Ectodermal cell (in vitro differentiated cells): ENCODE measurements at regions not wholly inside any gene's neighbourhood (a gene's known extent, or its start where the extent isn't known, plus 50 kb on each side); places are given as distances from the start of the nearest gene placed in this dataset.

ENCODE experiments used
- H3K27ac ChIP-seq: 2 replicates; pipeline ENCODE4 v1.7.0; 2013; ENCODE audit warnings: mild to moderate bottlenecking, low read depth, low read length; ENCODE audit not compliant: insufficient read depth, poor library complexity, severe bottlenecking
- H3K27me3 ChIP-seq: 2 replicates; pipeline ENCODE4 v1.7.0; 2013; ENCODE audit warnings: mild to moderate bottlenecking, low read length; ENCODE audit not compliant: insufficient read depth, control insufficient read depth, poor library complexity, severe bottlenecking
- H3K36me3 ChIP-seq: one replicate; pipeline ENCODE4 v1.7.0; 2013; ENCODE audit warnings: low read length; ENCODE audit not compliant: control insufficient read depth, insufficient read depth
- H3K4me1 ChIP-seq: one replicate; pipeline ENCODE4 v1.7.0; 2013; ENCODE audit warnings: low read length; ENCODE audit not compliant: control insufficient read depth, insufficient read depth
- H3K4me3 ChIP-seq: 2 replicates; pipeline ENCODE4 v1.7.0; 2013; ENCODE audit warnings: low read depth, low read length, control low read depth; ENCODE audit not compliant: insufficient read depth
- H3K9me3 ChIP-seq: 2 replicates; pipeline ENCODE4 v1.7.0; 2013; ENCODE audit warnings: mild to moderate bottlenecking, low read length, moderate library complexity; ENCODE audit not compliant: control insufficient read depth
- WGBS, 2 experiments: methylation state at CpG; one replicate each; pipeline ENCODE4 v1.1.7; 2013; ENCODE audit warnings: missing lambda C conversion rate in 2 of 2; 5-methylcytosine and 5-hydroxymethylcytosine counted together

DNA sequence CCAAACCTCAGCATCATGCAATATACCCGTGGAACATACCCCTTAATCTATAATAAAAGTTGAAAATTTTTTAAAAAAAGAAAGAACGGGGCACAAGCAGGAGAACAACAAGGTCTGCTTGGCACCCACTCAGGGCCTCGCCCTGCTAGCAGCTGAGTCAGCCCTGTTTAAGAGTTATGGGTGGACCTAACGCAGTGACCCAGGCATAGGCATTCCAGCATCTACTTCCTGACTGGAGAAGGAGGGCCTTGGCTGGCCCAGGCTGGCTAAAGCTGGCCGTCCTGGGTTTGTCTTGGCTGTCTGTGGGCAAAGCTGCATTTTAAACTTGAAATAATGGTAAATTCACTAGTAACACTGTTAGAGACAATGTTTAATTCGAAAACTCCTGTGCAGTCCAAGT lies 236.7 kb upstream of the PGRMC2 start:
- 94 to 96% methylated on average over 4 to 6 of the region's 6 CpGs for WGBS, 2 experiments
- H3K9me3 ChIP-seq, result no peaks in the 10 kb centered on the region
- no peaks in the 10 kb centered on the region for H3K36me3 ChIP-seq
- no peaks in the 10 kb centered on the region for H3K27me3 ChIP-seq
- H3K27ac ChIP-seq, result no peak overlapping the region
- no peak overlapping the region for H3K4me3 ChIP-seq
- H3K4me1 ChIP-seq, result peaks cover 5% of the 10 kb centered on the region

DNA sequence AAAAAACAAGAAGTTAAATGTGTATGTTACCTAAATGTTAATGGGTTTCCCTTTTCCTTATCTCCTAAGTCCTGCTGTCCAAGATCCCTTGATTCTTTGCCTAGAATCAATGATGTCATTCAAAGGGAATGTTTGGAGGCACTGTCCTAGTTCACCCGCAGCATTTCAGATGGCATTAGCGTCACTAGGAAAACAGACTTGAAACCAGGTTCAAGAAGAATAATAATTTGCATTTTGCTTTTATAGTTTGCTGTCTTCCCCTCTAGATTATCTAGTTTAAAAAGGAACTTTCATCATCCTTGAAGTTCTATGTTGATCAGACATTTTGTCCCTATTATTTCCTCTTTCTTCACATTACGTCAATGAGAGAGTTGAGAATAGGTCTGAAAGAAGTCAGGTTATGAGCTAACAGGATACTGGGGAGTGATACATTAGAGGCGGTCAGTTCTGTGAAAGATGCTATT lies 234.1 kb upstream of the PGRMC2 start:
- no peak overlapping the region for H3K4me3 ChIP-seq
- H3K36me3 ChIP-seq, result no peaks in the 10 kb centered on the region
- no peaks in the 10 kb centered on the region for H3K9me3 ChIP-seq
- peaks cover 9% of the 10 kb centered on the region for H3K4me1 ChIP-seq
- H3K27me3 ChIP-seq, result no peaks in the 10 kb centered on the region
- no peak overlapping the region for H3K27ac ChIP-seq
- WGBS, 2 experiments, result 77 to 81% methylated on average over 3 to 4 of the region's 4 CpGs

DNA sequence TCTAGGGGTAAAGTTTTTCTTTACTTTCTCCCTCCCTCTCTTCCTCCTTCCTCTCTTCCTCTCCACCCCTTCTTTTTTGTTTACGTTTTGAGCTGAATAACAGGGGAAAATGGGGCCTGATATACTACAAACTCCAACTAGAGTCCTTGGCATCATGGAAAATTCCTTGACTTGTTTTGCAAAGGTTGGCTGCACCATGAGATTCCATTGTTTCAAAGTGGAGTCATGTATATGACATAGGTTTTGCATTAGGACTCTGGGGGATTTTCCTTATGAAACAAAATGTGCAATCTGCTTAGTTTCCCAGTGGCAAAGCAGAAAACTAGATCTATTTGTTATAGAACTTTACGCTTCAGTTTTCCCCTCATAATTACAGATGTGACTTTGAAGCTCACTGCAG lies 233.5 kb upstream of the PGRMC2 start:
- 80 to 92% methylated on average over 2 of the region's 2 CpGs for WGBS, 2 experiments
- Histone ChIP-seq H3K27ac (no peak overlapping the region), H3K27me3 (no peaks in the 10 kb centered on the region), H3K4me1 (peaks cover 9% of the 10 kb centered on the region), H3K4me3 (no peak overlapping the region), H3K9me3 (no peaks in the 10 kb centered on the region), H3K36me3 (no peaks in the 10 kb centered on the region)

DNA sequence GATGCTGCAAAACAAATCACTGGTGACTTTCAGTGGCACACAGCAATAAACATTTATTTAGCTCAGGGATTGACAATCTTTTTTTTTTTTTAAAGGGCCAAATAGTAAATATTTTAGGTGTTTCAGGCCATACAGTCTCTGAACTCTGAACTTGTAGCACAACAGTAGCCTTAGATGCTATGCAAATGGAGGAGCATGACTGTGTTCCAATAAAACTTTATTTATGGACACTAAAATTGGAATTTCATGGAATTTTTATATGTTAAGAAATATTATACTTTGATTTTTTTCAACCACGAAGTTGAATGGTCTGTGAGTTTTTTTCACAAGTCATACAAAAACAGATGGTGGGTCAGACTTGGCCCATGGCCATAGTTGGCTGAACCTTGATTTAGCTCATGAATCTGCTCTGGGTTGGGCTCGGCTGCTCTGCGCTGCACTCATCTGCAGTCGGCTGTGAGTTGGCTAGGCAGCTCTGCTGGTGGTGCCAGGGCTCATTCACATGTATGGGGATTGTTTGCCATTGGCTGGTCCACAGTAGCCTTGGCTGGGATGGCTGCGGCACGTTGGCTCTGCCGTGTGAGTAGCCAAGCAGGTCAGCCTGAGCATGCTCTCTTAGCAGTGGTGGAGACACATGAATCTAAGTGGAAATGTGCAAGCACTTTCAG lies 231.7 kb upstream of the PGRMC2 start:
- WGBS, 2 experiments, result 93% methylated on average over 7 of the region's 7 CpGs
- Histone ChIP-seq H3K4me1 (peaks cover 9% of the 10 kb centered on the region), H3K4me3 (no peak overlapping the region), H3K36me3 (no peaks in the 10 kb centered on the region), H3K9me3 (no peaks in the 10 kb centered on the region), H3K27ac (no peak overlapping the region), H3K27me3 (no peaks in the 10 kb centered on the region)

DNA sequence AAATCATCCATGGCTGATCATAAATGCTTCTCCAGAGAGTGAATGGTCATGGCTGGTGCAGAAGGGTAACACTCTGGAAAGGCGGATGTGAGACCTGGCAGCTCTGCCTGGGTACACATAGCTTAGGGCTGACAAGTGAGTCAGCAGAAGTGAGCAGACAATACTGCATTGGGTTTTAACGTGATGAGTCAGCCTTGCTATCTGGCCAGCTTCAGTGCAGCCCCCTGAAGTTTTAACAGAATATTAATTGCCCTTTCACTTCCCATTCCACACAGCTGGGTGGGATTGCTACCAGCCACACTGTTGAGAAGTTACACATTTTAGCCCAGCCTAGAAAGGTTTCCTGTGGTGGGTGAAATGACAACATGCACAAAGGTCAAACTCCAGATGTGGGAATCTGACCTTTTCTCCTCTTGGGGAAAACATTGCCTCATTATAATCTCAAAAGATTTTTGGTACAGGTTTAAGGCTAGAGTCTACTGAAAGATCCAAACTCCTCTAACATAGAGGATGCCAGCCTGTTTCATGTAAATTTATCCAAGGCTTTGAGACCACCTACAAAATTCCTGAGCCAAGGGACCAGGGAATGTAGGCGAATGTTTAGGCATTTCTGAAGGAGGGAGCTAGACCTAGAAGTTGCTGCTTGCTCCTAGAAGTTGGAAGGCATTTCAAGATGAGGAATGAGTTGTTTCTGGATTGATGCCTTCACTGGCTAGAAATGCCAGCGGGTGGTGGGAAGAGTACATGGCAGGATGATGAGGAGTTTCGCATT lies 230.3 kb upstream of the PGRMC2 start:
- Histone ChIP-seq H3K36me3 (no peaks in the 10 kb centered on the region), H3K4me3 (no peak overlapping the region), H3K4me1 (peaks cover 9% of the 10 kb centered on the region), H3K9me3 (no peaks in the 10 kb centered on the region), H3K27me3 (no peaks in the 10 kb centered on the region), H3K27ac (peak overlapping the region; percentile 38)
- WGBS, 2 experiments, result 51 to 79% methylated on average over 3 to 4 of the region's 5 CpGs

DNA sequence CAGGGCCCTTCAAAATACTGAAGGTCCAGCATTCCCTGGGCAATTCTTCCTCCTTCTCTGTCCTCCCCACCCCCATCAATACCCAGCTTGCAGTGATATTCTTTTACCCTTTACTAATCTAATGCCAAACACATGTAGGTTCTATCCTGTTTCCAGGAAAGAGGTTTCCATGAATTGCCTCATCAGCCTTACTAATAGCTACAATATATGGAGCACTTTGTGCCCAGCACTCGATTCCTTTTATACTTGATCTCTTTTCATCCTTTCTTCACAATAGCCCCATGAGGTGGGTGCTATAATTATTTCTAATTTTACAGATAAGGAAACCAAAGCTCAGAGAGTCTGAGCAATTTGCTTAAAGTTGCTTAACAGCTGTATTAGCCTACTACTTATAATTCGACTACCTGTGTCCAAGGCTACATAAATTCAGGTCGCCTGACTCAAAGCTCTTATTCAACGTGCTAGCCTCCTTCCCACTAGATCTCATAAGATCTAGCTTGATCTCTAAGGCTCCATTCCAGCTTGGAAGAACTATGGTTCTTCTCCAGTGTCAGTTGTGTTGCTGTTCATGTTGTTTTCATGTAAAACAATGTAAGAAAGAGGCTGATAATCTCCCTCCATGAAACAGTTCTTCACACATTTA lies 229.6 kb upstream of the PGRMC2 start:
- Histone ChIP-seq H3K36me3 (no peaks in the 10 kb centered on the region), H3K27me3 (no peaks in the 10 kb centered on the region), H3K4me3 (no peak overlapping the region), H3K9me3 (no peaks in the 10 kb centered on the region), H3K4me1 (peaks cover 9% of the 10 kb centered on the region), H3K27ac (peak overlapping the region; percentile 19)
- WGBS, 2 experiments, result 90% methylated on average over 3 to 4 of the region's 4 CpGs

DNA sequence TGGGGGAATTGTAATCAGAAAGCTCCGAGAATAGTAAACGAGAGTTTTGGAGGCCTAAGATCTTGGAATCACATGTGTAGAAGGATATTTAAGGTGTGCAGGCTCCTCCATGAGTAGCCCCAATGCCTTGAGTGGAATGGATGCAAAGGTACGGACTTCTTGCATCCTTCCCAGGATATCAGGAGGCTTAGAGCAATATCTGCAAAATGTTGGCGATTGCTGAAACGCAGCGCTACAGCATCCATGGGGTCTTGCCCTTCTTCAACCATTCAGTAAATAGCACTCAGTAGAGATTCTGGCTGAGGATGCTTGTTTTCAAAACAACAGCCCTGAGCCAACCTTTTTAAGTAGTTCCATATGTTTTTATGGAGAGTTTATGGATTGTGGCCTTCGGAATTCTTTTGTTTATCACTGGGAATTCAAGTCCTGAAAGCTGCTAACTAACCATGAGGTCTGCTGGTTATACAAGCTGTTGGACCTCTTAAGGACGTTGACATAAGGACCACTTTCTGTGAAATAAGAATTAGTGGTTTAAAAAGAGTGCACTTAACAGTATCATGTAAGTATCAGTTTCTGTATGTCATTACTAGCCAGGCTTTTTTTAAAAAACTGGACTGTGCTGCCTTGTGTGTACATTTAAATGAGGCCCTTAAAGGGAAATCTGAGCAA lies 228.8 kb upstream of the PGRMC2 start:
- Histone ChIP-seq H3K9me3 (no peaks in the 10 kb centered on the region), H3K4me3 (no peak overlapping the region), H3K36me3 (no peaks in the 10 kb centered on the region), H3K27ac (no peak overlapping the region), H3K27me3 (no peaks in the 10 kb centered on the region), H3K4me1 (peaks cover 9% of the 10 kb centered on the region)
- WGBS, 2 experiments, result 96 to 97% methylated on average over 8 of the region's 8 CpGs

DNA sequence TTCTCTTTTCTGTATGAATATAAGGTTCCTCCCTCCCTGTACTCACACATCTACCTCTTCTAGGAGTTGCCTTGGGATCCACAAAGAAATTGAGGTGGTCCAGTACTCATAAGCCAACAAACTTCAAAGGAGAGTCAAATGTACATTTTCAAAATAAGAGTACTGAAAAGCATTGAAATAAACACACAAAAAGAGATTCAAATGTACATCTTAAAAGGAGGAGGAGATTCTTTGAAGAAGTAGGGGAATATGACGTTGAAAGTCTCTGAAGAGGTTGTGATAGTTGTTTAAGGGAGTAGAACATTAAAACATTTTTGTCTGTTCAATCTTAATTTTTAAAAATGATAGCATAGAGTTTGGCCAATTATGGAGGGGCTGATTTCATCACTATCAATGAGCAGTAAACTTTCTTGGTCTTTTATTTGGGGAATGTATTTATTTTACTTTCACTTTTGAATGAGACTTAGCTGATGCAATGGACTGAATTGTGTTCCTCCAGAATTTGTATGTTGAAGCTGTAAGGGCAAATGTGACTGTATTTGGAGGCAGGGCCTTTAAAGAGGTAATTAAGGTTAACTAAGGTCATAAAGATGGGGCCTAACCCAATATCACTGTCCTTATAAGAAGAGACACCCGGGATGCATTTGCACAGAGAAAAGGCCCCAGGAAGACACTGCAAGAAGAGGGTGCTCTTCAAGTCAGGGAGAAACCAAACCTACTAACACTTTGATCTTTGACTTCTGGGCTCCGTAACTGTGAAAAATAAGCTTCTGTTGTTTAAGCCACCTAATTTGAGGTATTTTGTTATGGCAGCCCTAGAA lies 226.3 kb upstream of the PGRMC2 start:
- Histone ChIP-seq H3K4me1 (peaks cover 9% of the 10 kb centered on the region), H3K27me3 (no peaks in the 10 kb centered on the region), H3K4me3 (no peak overlapping the region), H3K36me3 (no peaks in the 10 kb centered on the region), H3K9me3 (no peaks in the 10 kb centered on the region), H3K27ac (no peak overlapping the region)
- WGBS, 2 experiments, result 96 to 97% methylated on average over 3 of the region's 3 CpGs

DNA sequence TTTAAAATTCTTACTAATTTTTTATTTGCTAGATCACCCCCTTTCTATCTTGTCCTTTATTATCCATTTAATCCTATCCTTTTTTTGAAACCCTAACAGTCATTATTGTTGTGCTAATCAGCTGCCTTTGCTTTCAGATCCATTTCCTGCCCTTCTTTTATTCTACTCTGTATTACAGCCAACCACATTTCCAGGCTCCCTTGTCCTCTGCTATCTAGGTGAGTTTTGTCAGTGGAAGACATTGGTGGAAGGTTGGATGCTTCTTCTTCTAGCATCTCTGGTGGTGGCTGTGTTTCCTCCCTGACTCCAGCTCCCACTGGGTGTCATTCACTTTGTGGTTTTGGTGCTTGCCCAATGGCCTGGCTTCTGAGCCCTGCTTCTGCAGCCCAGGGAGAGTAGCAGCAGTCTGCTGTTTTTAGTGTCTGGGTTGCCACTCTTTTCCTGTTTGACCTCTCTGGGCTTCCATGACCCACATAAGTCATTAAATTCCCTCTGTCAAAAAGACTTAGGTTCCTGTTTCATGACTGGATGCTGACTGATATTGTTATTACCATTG lies 225.2 kb upstream of the PGRMC2 start:
- no peaks in the 10 kb centered on the region for H3K27me3 ChIP-seq
- H3K27ac ChIP-seq, result no peak overlapping the region
- H3K36me3 ChIP-seq, result no peaks in the 10 kb centered on the region
- peaks cover 4% of the 10 kb centered on the region for H3K4me1 ChIP-seq
- H3K9me3 ChIP-seq, result no peaks in the 10 kb centered on the region
- no peak overlapping the region for H3K4me3 ChIP-seq
